NCI-H526 treated with DMSO at 0.1 percent for 48 hours (cell line): ENCODE measurements at regions not wholly inside any gene's neighbourhood (a gene's known extent, or its start where the extent isn't known, plus 50 kb on each side); places are given as distances from the start of the nearest gene placed in this dataset.
"Not testable (repeated sequence)": the region's sequence is repeated elsewhere in the genome, so short reads cannot be mapped to it uniquely, and the experiment has no call there.

Experiments
- DNase-seq: peaks from one replicate; lab custom pipeline; 2025; lab: John Stamatoyannopoulos, UW

GRCh38 chr13:18824678-18825077 is 356.9 kb downstream of the TUBA3C start:
- DNase-seq, result not testable (repeated sequence)

GRCh38 chr13:18822655-18823639 is 358.7 kb downstream of the TUBA3C start:
- not testable (repeated sequence) for DNase-seq

GRCh38 chr13:18773988-18774387 is 407.6 kb downstream of the TUBA3C start:
- not testable (repeated sequence) for DNase-seq

GRCh38 chr13:18741696-18742095 is 439.9 kb downstream of the TUBA3C start:
- not testable (repeated sequence) for DNase-seq

GRCh38 chr13:18739310-18739709 is 442.3 kb downstream of the TUBA3C start:
- DNase-seq, result no peak

GRCh38 chr13:18738086-18738485 is 443.5 kb downstream of the TUBA3C start:
- not testable (repeated sequence) for DNase-seq

- DNase-seq, result not testable (repeated sequence)
Measured at GRCh38 chr13:18727138-18727537, 454.5 kb downstream of the TUBA3C start.

GRCh38 chr13:18726524-18726923 is 455.1 kb downstream of the TUBA3C start:
- DNase-seq, result not testable (repeated sequence)

GRCh38 chr13:18725242-18725822 is 456.3 kb downstream of the TUBA3C start:
- not testable (repeated sequence) for DNase-seq

GRCh38 chr13:18714889-18715288 is 466.7 kb downstream of the TUBA3C start:
- no peak for DNase-seq

- DNase-seq, result not testable (repeated sequence)
Measured at GRCh38 chr13:18710673-18711072, 471.0 kb downstream of the TUBA3C start.

- not testable (repeated sequence) for DNase-seq
Measured at GRCh38 chr13:18706538-18706937, 475.1 kb downstream of the TUBA3C start.

- DNase-seq, result not testable (repeated sequence)
Measured at GRCh38 chr13:18702464-18703247, 479.0 kb downstream of the TUBA3C start.

GRCh38 chr13:18698332-18698731 is 483.3 kb downstream of the TUBA3C start:
- not testable (repeated sequence) for DNase-seq

GRCh38 chr13:18697851-18698250 is 483.8 kb downstream of the TUBA3C start:
- not testable (repeated sequence) for DNase-seq

- not testable (repeated sequence) for DNase-seq
Measured at GRCh38 chr13:18697221-18697620, 484.4 kb downstream of the TUBA3C start.

- DNase-seq, result not testable (repeated sequence)
Measured at GRCh38 chr13:18677403-18677802, 504.2 kb downstream of the TUBA3C start.

- not testable (repeated sequence) for DNase-seq
Measured at GRCh38 chr13:18675268-18675667, 506.4 kb downstream of the TUBA3C start.

- DNase-seq, result not testable (repeated sequence)
Measured at GRCh38 chr13:18673794-18674193, 507.8 kb downstream of the TUBA3C start.

- not testable (repeated sequence) for DNase-seq
Measured at GRCh38 chr13:18666585-18666984, 515.0 kb downstream of the TUBA3C start.

- not testable (repeated sequence) for DNase-seq
Measured at GRCh38 chr13:18665716-18666115, 515.9 kb downstream of the TUBA3C start.

GRCh38 chr13:18665124-18665523 is 516.5 kb downstream of the TUBA3C start:
- DNase-seq, result not testable (repeated sequence)
